K562 (cell line): ENCODE measurements at regions not wholly inside any gene's neighbourhood (a gene's known extent, or its start where the extent isn't known, plus 50 kb on each side); places are given as distances from the start of the nearest gene placed in this dataset.

ENCODE experiments used
- ATAC-seq: fragments of 200-7000 bp; cut with Tn5 transposase; 3 replicates; pipeline ENCODE4 v1.9.1; 2020; ENCODE audit warnings: moderate library complexity
- BruUV-seq: library from RNA; stranded (reverse); fragments of 400-500 nt; replicated peaks from 2 replicates; lab custom pipeline; 2021; lab: Mats Ljungman, UMichigan
- CTCF ChIA-PET: fragments of 300-600 bp; formaldehyde crosslinking; extraction: SDS; loops from one replicate; lab custom pipeline; 2021; ENCODE audit warnings: low intra/inter-chr PET ratio; lab: Yijun Ruan, JAX
- POLR2A ChIA-PET: fragments of 300-600, 350-650 bp; sonication (Branson Sonifier 250); formaldehyde crosslinking; extraction: SDS; loops from one replicate; lab custom pipeline; 2021; ENCODE audit warnings: antibody characterized with exemption, inconsistent platforms; lab: Yijun Ruan, JAX
- DNase-seq, 4 experiments: peaks; one replicate each; pipeline versions ENCODE4 v3.0.0 to v3.0.0-alpha.2; 2011 to 2018; ENCODE audit warnings: low spot score in 3 of 4, mixed read lengths in 3 of 4; ENCODE audit errors: extremely low read depth in 1 of 4
- FAIRE-seq: peaks from 2 replicates; lab custom pipeline; 2011; peaks lifted over from hg19 to GRCh38; lab: Jason Lieb, UNC
- H2AFZ ChIP-seq: 2 replicates; pipeline ENCODE4 v1.6.0; 2011; ENCODE audit warnings: low read depth, low read length, control low read depth, inconsistent platforms
- H3K27ac ChIP-seq: fragments of 200-600 bp; 3 replicates; pipeline ENCODE4 v1.8.0; 2011; ENCODE audit warnings: low read depth, mild to moderate bottlenecking, control low read depth, inconsistent platforms, low read length, moderate library complexity, mixed read lengths; ENCODE audit errors: extremely low read depth
- H3K27me3 ChIP-seq, 2 experiments: fragments of 300-600 bp in 1 of 2; 2 replicates in 1 of 2; 3 replicates in 1 of 2; pipeline versions ENCODE4 v1.6.0 to v1.8.0; 2011; ENCODE audit warnings: inconsistent platforms in 2 of 2, low read length in 2 of 2, mild to moderate bottlenecking in 1 of 2, mixed read lengths in 1 of 2, moderate library complexity in 1 of 2; ENCODE audit not compliant: control insufficient read depth in 2 of 2, insufficient read depth in 2 of 2
- H3K36me3 ChIP-seq: fragments of 300-600 bp; 3 replicates; pipeline ENCODE4 v1.8.0; 2011; ENCODE audit warnings: mild to moderate bottlenecking, low read length, inconsistent platforms; ENCODE audit not compliant: control insufficient read depth, insufficient read depth
- H3K4me1 ChIP-seq, 2 experiments: fragments of 200-600 bp in 1 of 2; replicated peaks in 1 of 2; 2 replicates in 1 of 2; 3 replicates in 1 of 2; pipeline versions ENCODE4 v1.5.1 to v1.8.0; 2011; ENCODE audit warnings: inconsistent platforms in 2 of 2, low read length in 2 of 2, mild to moderate bottlenecking in 1 of 2, mixed read lengths in 1 of 2, moderate library complexity in 1 of 2; ENCODE audit not compliant: control insufficient read depth in 2 of 2, insufficient read depth in 2 of 2
- H3K4me2 ChIP-seq: 2 replicates; pipeline ENCODE4 v1.6.1; 2011; ENCODE audit warnings: low read length, control low read depth, inconsistent platforms, mixed read lengths; ENCODE audit not compliant: insufficient read depth
- H3K4me3 ChIP-seq: fragments of 200-600 bp; sonication (generic), shearing (Covaris generic); 2 replicates; pipeline ENCODE4 v1.5.1; 2016; ENCODE audit warnings: control low read depth, inconsistent platforms
- H3K79me2 ChIP-seq: fragments of 200-600 bp; 3 replicates; pipeline ENCODE4 v1.8.0; 2011; ENCODE audit warnings: low read length, inconsistent platforms; ENCODE audit not compliant: control insufficient read depth, insufficient read depth
- H3K9ac ChIP-seq, 2 experiments: 2 replicates each; pipeline versions ENCODE4 v1.6.0 to v1.6.1; 2011; ENCODE audit warnings: low read depth in 2 of 2, low read length in 2 of 2, control low read depth in 1 of 2, inconsistent platforms in 1 of 2, mild to moderate bottlenecking in 1 of 2, mixed read lengths in 1 of 2; ENCODE audit not compliant: insufficient read depth in 1 of 2
- H3K9me1 ChIP-seq: one replicate; pipeline ENCODE4 v1.6.0; 2011; ENCODE audit warnings: inconsistent platforms, mild to moderate bottlenecking, low read length, moderate library complexity; ENCODE audit not compliant: control insufficient read depth, insufficient read depth
- H3K9me3 ChIP-seq: replicated peaks from 2 replicates; pipeline ENCODE4 v1.5.1; 2011; ENCODE audit warnings: low read depth, low read length, inconsistent platforms; ENCODE audit not compliant: control insufficient read depth, insufficient read depth
- H4K20me1 ChIP-seq: replicated peaks from 2 replicates; pipeline ENCODE4 v1.6.1; 2011; ENCODE audit warnings: low read length, inconsistent platforms, mixed read lengths; ENCODE audit not compliant: control insufficient read depth, insufficient read depth
- AFF4 ChIP-seq: sonication (generic); formaldehyde crosslinking; IDR thresholded peaks from 2 replicates; pipeline ENCODE4 v1.8.0; 2023; ENCODE audit warnings: mild to moderate bottlenecking, missing genetic modification reagents
- MXI1 ChIP-seq: IDR thresholded peaks from 2 replicates; pipeline ENCODE4 v1.6.1; 2011; ENCODE audit warnings: low read depth, mild to moderate bottlenecking, improper control_type of control experiment, low read length
- ZBTB33 ChIP-seq: sonication (generic); formaldehyde crosslinking; IDR thresholded peaks from 2 replicates; pipeline ENCODE4 v1.8.1; 2023; ENCODE audit warnings: mild to moderate bottlenecking, missing genetic modification reagents
- ZNF143 ChIP-seq: sonication (generic); formaldehyde crosslinking; IDR thresholded peaks from 2 replicates; pipeline ENCODE4 v1.9.0; 2022; ENCODE audit warnings: mild to moderate bottlenecking, missing genetic modification reagents
- ZNF224 ChIP-seq: sonication (generic); formaldehyde crosslinking; IDR thresholded peaks from 2 replicates; pipeline ENCODE4 v1.8.0; 2022; ENCODE audit warnings: mild to moderate bottlenecking, missing genetic modification reagents
- WGBS: fragments of 100-300 bp; shearing (Covaris generic); methylation state at CpG from one replicate; pipeline ENCODE4 v1.1.6; 2016; ENCODE audit warnings: low coverage, mixed read lengths; ENCODE audit not compliant: insufficient coverage; ENCODE audit errors: missing lambda C conversion rate; 5-methylcytosine and 5-hydroxymethylcytosine counted together
- in situ Hi-C: fragments of 300-500 bp; cut with MboI; formaldehyde crosslinking; loops from 4 replicates; pipeline ENCODE4 v1.15.0; 2018; ENCODE audit warnings: inconsistent platforms, mixed read lengths
- intact Hi-C: fragments of 100-400 bp; cut with micrococcal nuclease; formaldehyde crosslinking; loops from 2 replicates; pipeline ENCODE4 v1.14.2; 2022

- TF ChIP-seq AFF4 (CRISPR knock-in tag) = no peak
- TF ChIP-seq MXI1 = no peak
- TF ChIP-seq ZNF224 (CRISPR knock-in tag) = no peak
- TF ChIP-seq, all 486 proteins: peak for 0
Measured at GRCh38 chr14:97832776-97833175, 1035.6 kb downstream of the VRK1 start (continued).

GRCh38 chr14:97838986-97839385, 1041.8 kb downstream of the VRK1 start:
- Histone ChIP-seq H4K20me1 (no peaks in the 10 kb centered on the region), H3K4me1 (no peaks in the 10 kb centered on the region), H3K27me3 (no peaks in the 10 kb centered on the region), H3K4me3 (no peak overlapping the region), H3K9me3 (no peaks in the 10 kb centered on the region), H3K4me2 (no peak overlapping the region), H3K27ac (no peak overlapping the region), H2AFZ (no peak overlapping the region), H3K9me1 (no peaks in the 10 kb centered on the region), H3K9ac (no peak overlapping the region), H3K36me3 (no peaks in the 10 kb centered on the region), H3K79me2 (no peaks in the 10 kb centered on the region)
- POLR2A ChIA-PET = no interaction called here
- CTCF ChIA-PET = no interaction called here
- TF ChIP-seq ZBTB33 (CRISPR knock-in tag) (no peak), ZNF143 (no peak)
- ATAC-seq (no peak), FAIRE-seq (no peak), DNase-seq (no peak)
- 2% methylated on average over 8 of the region's 11 CpGs for WGBS
- in situ Hi-C loops (no loop called here), intact Hi-C loops (no loop called here)
- BruUV-seq = no TSS peak
